ENCODE measurements at regions not wholly inside any gene's neighbourhood (a gene's known extent, or its start where the extent isn't known, plus 50 kb on each side); places are given as distances from the start of the nearest gene placed in this dataset.

DNA sequence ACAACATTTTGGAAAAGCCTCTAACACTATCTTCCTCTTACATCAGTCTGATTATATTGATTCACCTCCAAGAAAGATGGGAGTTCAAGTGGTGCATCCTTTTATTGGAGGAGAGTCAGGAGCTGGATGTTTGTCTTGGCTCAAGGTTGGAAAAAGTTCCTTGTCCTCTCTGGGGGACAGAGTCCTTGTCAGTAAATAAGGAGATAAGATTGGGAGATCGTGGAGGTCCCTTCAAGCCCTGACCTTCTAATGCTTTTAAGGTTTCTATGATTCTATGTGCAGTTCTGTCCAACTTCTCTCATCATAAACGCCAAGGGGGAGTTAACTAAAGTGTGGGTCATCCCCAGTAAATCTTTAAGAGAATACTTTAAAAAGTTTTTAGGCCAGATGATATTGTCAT lies 60.9 kb upstream of the CCBE1 start:
- no peak for TF ChIP-seq CTCF (IDR thresholded peaks at IDR 0.05)

GRCh38 chr18:59752666-59753065 lies 55.4 kb upstream of the CCBE1 start:
- Histone ChIP-seq H3K36me3 (no peaks in the 10 kb centered on the region), H3K4me1 (no peaks in the 10 kb centered on the region), H3K9me3 (no peaks in the 10 kb centered on the region), H3K27me3 (ENCODE audit: low read depth) (no peaks in the 10 kb centered on the region), H3K4me3 (no peak overlapping the region), H3K27ac (no peak overlapping the region)
- ATAC-seq: no peak
- intact Hi-C loops (cut with DNase I): no loop called here
- no peak for DNase-seq
- TF ChIP-seq CTCF (IDR thresholded peaks at IDR 0.05): no peak

More for the DNA sequence above, 60.9 kb upstream of the CCBE1 start:
- Histone ChIP-seq H3K36me3 (no peaks in the 10 kb centered on the region), H3K27ac (no peak overlapping the region), H3K9me3 (no peaks in the 10 kb centered on the region), H3K4me3 (no peak overlapping the region), H3K4me1 (no peaks in the 10 kb centered on the region), H3K27me3 (ENCODE audit: low read depth) (no peaks in the 10 kb centered on the region)
- ATAC-seq (no peak), DNase-seq (no peak)
- intact Hi-C loops (cut with DNase I): no loop called here

DNA sequence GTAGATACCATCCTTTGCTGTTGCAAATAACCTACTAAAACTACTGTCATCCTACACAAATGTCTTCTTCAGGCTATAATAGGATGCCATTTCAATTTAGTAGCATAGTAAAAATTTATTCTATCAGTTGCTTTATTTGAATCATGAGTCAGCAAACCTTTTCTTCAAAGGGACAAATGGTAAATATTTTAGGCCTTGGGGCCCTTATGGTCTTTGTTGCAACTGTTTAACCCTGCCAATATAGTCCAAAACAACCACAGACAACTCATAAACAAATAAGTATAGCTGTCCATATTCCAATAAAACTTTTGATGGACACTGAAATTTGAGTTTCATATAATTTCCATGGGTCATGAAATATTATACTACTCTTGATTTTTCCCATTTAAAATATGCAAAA lies 54.0 kb upstream of the CCBE1 start:
- no peaks in the 10 kb centered on the region for H3K9me3 ChIP-seq
- intact Hi-C loops (cut with DNase I): no loop called here
- no peak for TF ChIP-seq CTCF (IDR thresholded peaks at IDR 0.05)
- no peaks in the 10 kb centered on the region for H3K27me3 ChIP-seq (ENCODE audit: low read depth)
- DNase-seq: no peak
- H3K36me3 ChIP-seq: no peaks in the 10 kb centered on the region
- H3K27ac ChIP-seq: no peak overlapping the region
- ATAC-seq: no peak
- H3K4me1 ChIP-seq: no peaks in the 10 kb centered on the region
- H3K4me3 ChIP-seq: no peak overlapping the region

GRCh38 chr18:59748628-59749360 lies 51.6 kb upstream of the CCBE1 start:
- Histone ChIP-seq H3K4me1 (peaks cover 3% of the 10 kb centered on the region), H3K9me3 (no peaks in the 10 kb centered on the region), H3K27me3 (ENCODE audit: low read depth) (no peaks in the 10 kb centered on the region), H3K4me3 (no peak overlapping the region), H3K27ac (no peak overlapping the region), H3K36me3 (no peaks in the 10 kb centered on the region)
- no peak for TF ChIP-seq CTCF (IDR thresholded peaks at IDR 0.05)
- ATAC-seq: no peak
- intact Hi-C loops (cut with DNase I): no loop called here
- no peak for DNase-seq
